ENCODE measurements at regions not wholly inside any gene's neighbourhood (a gene's known extent, or its start where the extent isn't known, plus 50 kb on each side); places are given as distances from the start of the nearest gene placed in this dataset.

DNA sequence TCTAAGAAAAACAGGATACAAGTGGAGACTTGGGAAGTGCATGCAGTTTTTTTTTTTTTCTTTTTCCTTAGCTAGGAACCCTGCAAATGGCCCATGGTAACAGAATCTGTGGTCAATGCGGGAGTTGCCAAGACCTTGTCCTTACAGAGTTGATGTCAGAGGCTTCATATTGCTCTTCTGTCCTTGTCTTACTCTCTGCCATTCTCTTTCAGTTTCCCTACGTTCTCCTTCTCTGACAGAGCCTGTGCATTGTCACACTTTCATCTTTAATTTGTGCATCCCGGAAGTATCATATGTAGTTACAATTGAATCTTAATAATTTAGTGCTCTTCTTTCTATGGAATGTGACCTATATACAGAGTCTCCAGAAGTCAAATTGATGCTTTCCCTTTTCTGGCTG lies 986.9 kb downstream of the TMEM121 start:
- TF ChIP-seq CTCF (IDR thresholded peaks at IDR 0.05) (no peak), POLR2A (IDR thresholded peaks at IDR 0.05) (no peak)

Measured in heart left ventricle (tissue), 13 donors.